ENCODE measurements at regions not wholly inside any gene's neighbourhood (a gene's known extent, or its start where the extent isn't known, plus 50 kb on each side); places are given as distances from the start of the nearest gene placed in this dataset.
"Not testable (repeated sequence)": the region's sequence is repeated elsewhere in the genome, so short reads cannot be mapped to it uniquely, and the experiment has no call there.

DNA sequence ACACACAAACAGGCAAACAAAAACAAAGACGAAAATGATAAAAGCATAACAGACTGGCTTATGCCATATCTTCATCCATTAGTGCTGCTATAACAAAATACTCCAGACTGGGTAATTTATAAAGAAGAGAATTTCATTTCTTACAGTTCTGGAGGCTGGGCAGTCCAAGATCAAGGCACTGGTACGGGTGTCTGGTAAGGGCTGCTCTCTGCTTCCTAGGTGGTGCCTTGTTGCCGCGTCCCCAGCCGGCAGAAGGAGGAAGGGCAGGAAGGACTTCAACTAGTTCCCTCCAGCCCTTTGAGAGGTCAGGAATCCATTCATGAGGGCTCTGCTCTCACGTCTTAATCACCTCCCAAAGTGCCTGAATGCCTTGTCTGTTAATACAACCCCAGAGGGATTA lies 122.6 kb downstream of the BOD1 start:
- no peak for DNase-seq

DNA sequence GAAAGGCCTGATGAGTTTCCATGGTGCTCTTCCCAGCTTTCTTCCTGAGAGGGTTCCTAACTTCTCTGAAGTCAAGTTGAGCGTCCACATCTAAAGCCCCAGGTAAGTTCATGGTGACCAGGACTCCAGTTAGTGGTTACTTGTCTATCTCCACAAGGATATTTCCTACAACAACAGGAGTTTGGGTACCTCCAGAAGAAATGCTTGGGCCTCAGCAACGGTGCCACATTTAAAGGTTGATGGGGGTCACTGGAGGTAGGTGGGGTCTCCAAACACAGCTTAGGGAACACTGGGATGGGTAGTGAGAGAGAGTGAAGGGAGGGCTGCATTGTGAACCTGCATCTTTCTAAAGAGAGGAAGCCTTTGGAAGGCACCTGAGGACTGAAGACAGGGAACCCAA lies 123.4 kb downstream of the BOD1 start:
- no peak for DNase-seq

GRCh38 chr5:173490681-173491080 lies 125.8 kb downstream of the BOD1 start:
- no peak for DNase-seq

GRCh38 chr5:173488144-173488543 lies 128.3 kb downstream of the BOD1 start:
- DNase-seq, result no peak

- DNase-seq, result no peak
These were observed 129.2 kb downstream of the BOD1 start for GRCh38 chr5:173487300-173487699.

DNA sequence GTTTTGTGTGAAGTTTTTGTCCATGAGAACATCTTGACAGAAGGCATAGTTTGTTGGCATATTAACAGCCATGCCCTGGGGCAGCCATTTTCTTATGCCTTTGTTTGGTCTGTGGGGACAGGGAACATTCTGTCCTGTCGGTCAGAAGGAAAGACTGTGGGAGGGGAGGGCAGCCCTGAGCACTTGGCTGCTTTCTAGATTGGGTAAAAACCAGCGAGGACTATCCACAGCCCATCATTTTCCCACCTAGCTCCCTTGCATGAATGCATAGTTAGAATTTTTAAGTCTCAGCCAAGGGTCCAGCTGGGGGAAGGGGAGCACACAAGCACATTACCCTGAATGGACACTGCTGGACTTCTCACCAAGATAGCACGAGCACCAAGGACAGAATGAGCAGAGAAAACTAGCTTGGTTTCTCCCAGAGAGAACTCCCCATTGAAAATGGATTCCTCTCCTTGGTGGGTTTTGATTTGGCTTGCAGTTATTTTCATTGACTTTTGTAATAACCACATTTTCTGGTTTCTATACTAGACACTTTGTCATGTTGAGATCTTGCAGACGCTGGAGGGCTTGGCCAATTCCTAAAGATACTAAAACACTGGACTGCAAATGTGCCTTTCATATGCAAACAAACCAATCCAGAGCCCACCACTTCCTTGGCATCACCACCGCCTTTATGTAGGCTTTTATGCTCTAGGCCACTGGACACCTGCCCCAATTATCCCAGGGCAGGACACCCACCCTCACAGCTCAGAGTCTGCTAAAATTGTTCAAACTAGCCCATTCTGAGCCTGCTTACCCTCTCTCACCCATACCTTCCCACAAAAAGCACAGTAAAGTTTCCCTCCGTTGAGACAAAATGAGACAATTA lies 129.9 kb downstream of the BOD1 start:
- DNase-seq, result no peak

GRCh38 chr5:173484569-173484968 lies 131.9 kb downstream of the BOD1 start:
- DNase-seq, result no peak

DNA sequence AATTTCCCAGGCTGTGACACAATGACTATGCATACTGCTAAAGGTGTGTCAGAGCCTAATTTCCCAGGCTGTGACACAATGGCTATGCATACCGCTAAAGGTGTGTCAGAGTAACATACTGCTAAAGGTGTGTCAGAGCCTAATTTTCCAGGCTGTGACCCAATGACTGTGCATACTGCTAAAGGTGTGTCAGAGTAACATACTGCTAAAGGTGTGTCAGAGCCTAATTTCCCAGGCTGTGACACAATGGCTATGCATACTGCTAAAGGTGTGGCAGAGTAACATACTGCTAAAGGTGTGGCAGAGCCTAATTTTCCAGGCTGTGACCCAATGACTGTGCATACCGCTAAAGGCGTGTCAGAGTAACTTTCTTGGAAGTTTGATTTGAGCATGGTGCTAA lies 132.9 kb downstream of the BOD1 start:
- DNase-seq, result not testable (repeated sequence)

DNA sequence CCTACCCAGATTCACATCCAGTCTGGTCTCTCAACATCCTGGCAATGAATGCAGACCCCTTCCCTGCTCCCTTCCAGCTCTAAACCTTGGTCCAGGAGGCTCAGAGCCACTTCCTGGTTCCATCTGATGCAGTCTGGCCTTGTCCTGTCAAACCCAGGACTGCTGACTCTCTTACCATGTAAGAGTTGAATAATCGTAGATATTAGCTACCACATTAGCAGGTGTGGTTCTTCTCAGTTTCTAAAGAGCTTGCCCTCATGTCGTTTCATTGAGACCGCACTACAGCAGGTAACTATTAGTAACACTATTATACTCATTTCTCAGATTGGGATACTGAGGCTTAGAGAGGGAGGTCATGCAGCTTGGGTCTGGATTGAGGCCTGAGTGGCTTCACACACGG lies 133.3 kb downstream of the BOD1 start:
- DNase-seq, result no peak

- no peak for DNase-seq
These were observed 134.6 kb downstream of the BOD1 start for GRCh38 chr5:173481821-173482220.

DNA sequence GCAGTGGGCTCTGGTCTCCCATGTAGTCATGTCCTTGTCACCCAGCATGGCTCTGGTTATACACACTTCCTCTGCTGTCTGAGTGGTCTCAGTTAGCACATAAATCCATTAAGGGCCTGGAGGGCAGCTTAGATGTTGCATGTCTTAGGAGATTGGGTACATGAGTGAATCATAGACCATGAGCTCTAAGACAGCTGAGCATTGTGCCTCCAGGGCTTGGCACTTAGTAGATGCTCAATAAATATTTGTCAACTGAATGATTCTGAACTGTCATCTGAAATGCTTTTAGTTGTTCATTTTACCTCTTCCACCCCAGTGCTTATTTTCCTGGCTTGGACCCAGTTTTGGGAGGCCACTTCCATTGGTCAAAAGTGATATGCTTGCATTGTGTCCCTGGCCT lies 135.6 kb downstream of the BOD1 start:
- DNase-seq, result no peak

DNA sequence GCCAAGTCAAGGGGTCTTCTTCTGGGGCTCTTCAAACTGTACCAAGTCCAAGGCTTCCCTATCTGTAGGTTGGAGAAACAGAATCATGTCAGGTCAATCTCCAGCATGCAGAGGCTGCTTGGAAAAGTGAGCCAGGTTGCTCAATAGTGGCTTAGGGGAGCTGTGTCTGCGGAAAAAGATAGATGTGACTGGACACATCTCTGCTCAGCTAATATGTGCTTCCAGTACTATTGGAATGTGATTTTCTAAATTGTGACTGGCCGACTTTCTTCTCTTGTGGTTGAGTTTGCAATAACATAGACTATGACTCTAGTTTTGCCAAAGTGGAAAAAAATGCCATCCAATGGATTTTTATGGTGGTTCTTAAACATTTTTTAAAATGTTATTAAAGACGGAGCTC lies 136.7 kb downstream of the BOD1 start:
- no peak for DNase-seq

- no peak for DNase-seq
These were observed 139.0 kb downstream of the BOD1 start for GRCh38 chr5:173477345-173478040.

DNA sequence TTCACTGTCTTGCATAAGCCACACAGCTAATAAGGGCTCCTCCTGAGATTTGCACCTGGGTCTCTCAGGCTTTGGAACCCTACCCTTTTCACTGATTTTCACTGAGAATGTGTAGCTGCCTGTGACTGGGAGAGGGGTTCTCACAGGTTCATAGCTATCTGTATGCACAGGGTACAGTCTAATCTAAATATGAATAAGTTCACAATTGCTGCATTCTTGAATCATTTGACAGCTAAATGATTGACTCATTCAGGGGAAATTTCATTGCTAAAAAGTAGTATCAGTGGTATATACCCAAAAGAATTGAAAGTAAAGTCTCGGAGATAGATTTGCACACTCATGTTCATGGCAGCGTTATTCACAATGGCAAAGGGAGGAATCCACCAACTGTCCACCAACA lies 140.7 kb downstream of the BOD1 start:
- DNase-seq, result no peak

DNA sequence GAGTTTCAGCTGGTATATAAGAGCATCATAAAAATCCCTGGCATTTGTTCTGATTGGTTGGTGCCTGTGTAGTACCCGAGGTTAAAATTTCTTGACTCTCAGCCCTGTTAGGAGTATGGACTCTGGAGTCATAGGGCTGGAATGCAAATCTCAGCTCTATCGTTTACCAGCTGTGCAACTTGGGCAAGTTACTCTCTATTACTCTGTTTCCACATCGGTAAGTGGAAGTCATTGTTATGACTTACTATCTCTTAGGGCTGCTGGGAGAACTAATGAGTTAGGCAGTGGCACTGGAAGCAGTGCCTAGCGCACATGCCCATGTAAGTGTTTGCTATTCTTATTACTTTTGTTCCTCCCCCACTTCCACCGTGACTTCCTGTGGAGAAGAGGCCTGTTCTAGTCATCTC lies 141.6 kb downstream of the BOD1 start:
- no peak for DNase-seq

DNA sequence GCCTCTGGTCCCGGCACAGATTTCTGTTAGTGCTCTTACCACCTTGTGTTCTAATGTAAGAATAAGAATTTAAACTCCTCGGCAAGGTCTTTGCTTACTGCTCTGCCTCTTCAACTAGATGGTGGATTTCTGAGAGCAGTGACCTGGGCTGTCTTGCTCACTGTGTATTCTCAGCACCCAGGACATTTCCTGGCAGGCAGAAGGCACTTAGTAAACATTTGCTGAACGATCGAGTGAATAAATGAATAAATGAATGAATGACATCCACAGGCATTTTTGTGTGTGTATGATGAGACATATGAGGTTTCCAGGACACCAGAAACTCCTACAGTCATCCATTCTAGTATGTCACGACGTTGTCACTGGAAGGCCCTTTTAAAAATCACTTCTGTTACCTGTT lies 143.2 kb downstream of the BOD1 start:
- no peak for DNase-seq

GRCh38 chr5:173472784-173473278 lies 143.6 kb downstream of the BOD1 start:
- no peak for DNase-seq

GRCh38 chr5:173472164-173472563 lies 143.9 kb upstream of the STC2 start:
- DNase-seq, result no peak

GRCh38 chr5:173468821-173469251 lies 140.6 kb upstream of the STC2 start:
- DNase-seq, result no peak

- no peak for DNase-seq
These were observed 138.0 kb upstream of the STC2 start for GRCh38 chr5:173466227-173466626.

GRCh38 chr5:173464813-173465212 lies 136.6 kb upstream of the STC2 start:
- no peak for DNase-seq

DNA sequence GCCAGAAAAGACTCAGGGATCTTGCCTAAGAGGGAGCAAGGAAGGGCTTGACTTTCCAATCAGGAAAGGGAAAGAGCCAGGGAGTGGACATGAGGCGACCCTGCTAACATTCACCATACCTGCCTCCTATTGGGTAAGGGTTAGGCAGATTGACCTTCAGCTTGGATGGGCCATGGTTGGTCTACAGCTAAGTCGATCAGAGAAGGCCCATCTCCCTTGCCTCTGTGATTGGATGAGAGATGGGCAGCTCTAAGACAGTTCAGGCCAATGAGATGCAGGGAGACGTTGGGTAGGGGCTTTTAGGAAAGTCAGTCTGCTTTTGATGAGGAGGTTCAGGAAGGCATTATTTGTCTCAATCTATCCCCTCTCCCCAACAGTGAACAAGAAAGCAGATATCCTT lies 135.0 kb upstream of the STC2 start:
- no peak for DNase-seq

GRCh38 chr5:173458828-173459609 lies 130.8 kb upstream of the STC2 start:
- no peak for DNase-seq

All from SHP77 treated with DMSO at 0.1 percent for 48 hours (cell line).